Activated T-helper 1 cell treated with anti-CD3 and anti-CD28 coated beads, Interleukin-2, amount 50 U/mL, for 16 hours (primary cell): ENCODE measurements at regions not wholly inside any gene's neighbourhood (a gene's known extent, or its start where the extent isn't known, plus 50 kb on each side); places are given as distances from the start of the nearest gene placed in this dataset.
"Not testable (repeated sequence)": the region's sequence is repeated elsewhere in the genome, so short reads cannot be mapped to it uniquely, and the experiment has no call there.

Source experiments
- DNase-seq, 2 donors: peaks; one replicate each; pipeline ENCODE4 v3.0.0-alpha.2; 2020; ENCODE audit warnings: low read depth in 1 of 2, low spot score in 1 of 2

GRCh38 chr6:100228834-100229441, 234.9 kb upstream of the MCHR2 start:
- DNase-seq: peak; percentile 0 to 4

GRCh38 chr6:100228437-100228833, 234.4 kb upstream of the MCHR2 start:
- DNase-seq: no peak

GRCh38 chr6:100226811-100227210, 232.8 kb upstream of the MCHR2 start:
- no peak for DNase-seq

GRCh38 chr6:100223952-100224351, 229.9 kb upstream of the MCHR2 start:
- not testable (repeated sequence) for DNase-seq

GRCh38 chr6:100220543-100220942, 226.5 kb upstream of the MCHR2 start:
- no peak for DNase-seq

GRCh38 chr6:100217225-100218012, 223.4 kb upstream of the MCHR2 start:
- DNase-seq: no peak

GRCh38 chr6:100216760-100217159, 222.7 kb upstream of the MCHR2 start:
- DNase-seq: no peak

GRCh38 chr6:100212131-100212530, 218.1 kb upstream of the MCHR2 start:
- no peak for DNase-seq

- DNase-seq: no peak
These were observed 216.4 kb upstream of the MCHR2 start for GRCh38 chr6:100210137-100211117.

GRCh38 chr6:100209323-100210136, 215.5 kb upstream of the MCHR2 start:
- no peak for DNase-seq

GRCh38 chr6:100203400-100203799, 209.4 kb upstream of the MCHR2 start:
- no peak for DNase-seq

- no peak for DNase-seq
These were observed 208.6 kb upstream of the MCHR2 start for GRCh38 chr6:100202417-100203194.

- DNase-seq: not testable (repeated sequence)
These were observed 202.4 kb upstream of the MCHR2 start for GRCh38 chr6:100196214-100196982.

- not testable (repeated sequence) for DNase-seq
These were observed 201.2 kb upstream of the MCHR2 start for GRCh38 chr6:100195244-100195643.

- no peak for DNase-seq
These were observed 200.5 kb upstream of the MCHR2 start for GRCh38 chr6:100194535-100194934.

GRCh38 chr6:100188754-100189153, 194.7 kb upstream of the MCHR2 start:
- DNase-seq: no peak

- DNase-seq: no peak
These were observed 192.5 kb upstream of the MCHR2 start for GRCh38 chr6:100186552-100186951.

- DNase-seq: no peak
These were observed 191.6 kb upstream of the MCHR2 start for GRCh38 chr6:100185615-100186014.

- DNase-seq: no peak
These were observed 190.4 kb upstream of the MCHR2 start for GRCh38 chr6:100184473-100184872.
